Left lung (tissue), 4 donors: ENCODE measurements at regions not wholly inside any gene's neighbourhood (a gene's known extent, or its start where the extent isn't known, plus 50 kb on each side); places are given as distances from the start of the nearest gene placed in this dataset.

Experiments used
- ATAC-seq: fragments of 200-7000 bp; cut with Tn5 transposase; one replicate; pipeline ENCODE4 v1.9.1; 2020; ENCODE audit warnings: moderate library complexity
- DNase-seq, 4 donors: peaks; one replicate each; pipeline ENCODE4 v3.0.0-alpha.2; 2013 to 2020
- H3K27ac ChIP-seq, 2 donors: fragments of 200-600 bp; sonication (generic) in 1 of 2; one replicate each; pipeline versions ENCODE4 v1.5.0 to v1.8.0; 2020 to 2021
- H3K27me3 ChIP-seq, 2 donors: fragments of 200-600 bp; sonication (generic) in 1 of 2; one replicate each; pipeline versions ENCODE4 v1.5.0 to v1.8.0; 2020 to 2021
- H3K36me3 ChIP-seq, 2 donors: fragments of 200-600 bp; sonication (generic) in 1 of 2; one replicate each; pipeline versions ENCODE4 v1.5.0 to v1.8.0; 2020 to 2021
- H3K4me1 ChIP-seq, 2 donors: fragments of 200-600 bp; one replicate each; pipeline ENCODE4 v1.8.0; 2021
- H3K4me3 ChIP-seq, 2 donors: fragments of 200-600 bp; sonication (generic) in 1 of 2; one replicate each; pipeline versions ENCODE4 v1.5.0 to v1.8.0; 2020 to 2021; ENCODE audit warnings: mild to moderate bottlenecking in 1 of 2
- H3K9me3 ChIP-seq, 2 donors: fragments of 200-600 bp; sonication (generic) in 1 of 2; one replicate each; pipeline versions ENCODE4 v1.5.0 to v1.8.0; 2020 to 2021
- CTCF ChIP-seq, 2 donors: fragments of 200-600 bp; sonication (generic) in 1 of 2; IDR thresholded peaks; one replicate each; pipeline versions ENCODE4 v1.5.0 to v1.8.0; 2021; ENCODE audit warnings: antibody characterized with exemption in 2 of 2
- intact Hi-C, 2 donors: fragments of 100-400 bp; cut with DNase I; formaldehyde crosslinking; loops; one replicate each; pipeline versions ENCODE4 v1.11.2 to v1.14.2; 2022
- donor health status: DM: no; HTN: yes; CAD: no.
- donor health status: DM: no; HTN: no; CAD: no.

DNA sequence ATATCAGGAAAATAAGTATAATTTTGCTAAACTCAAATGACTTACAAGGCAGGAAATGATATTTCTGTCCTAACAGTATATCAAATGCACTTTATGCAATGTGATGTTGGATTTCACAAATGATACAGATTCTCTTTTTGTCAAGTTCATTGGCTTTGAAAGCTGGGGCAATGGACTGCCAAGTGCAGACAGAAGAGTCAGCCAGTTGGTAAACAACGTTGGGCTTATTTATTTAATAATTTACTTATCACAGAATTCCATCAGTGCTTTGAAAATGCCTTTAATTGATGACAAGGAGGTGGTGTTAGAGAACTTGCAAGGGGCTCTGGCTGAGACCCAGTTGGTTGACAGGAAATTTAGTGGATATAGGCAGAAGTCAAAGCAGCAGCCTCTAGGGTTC lies 79.9 kb upstream of the ADGRG2 start:
- ATAC-seq (no peak), DNase-seq (peak in 1 of 4 donors; percentile 31)
- H3K4me1 ChIP-seq: no peaks in the 10 kb centered on the region
- no peaks in the 10 kb centered on the region for H3K27me3 ChIP-seq
- no peak for TF ChIP-seq CTCF (IDR thresholded peaks at IDR 0.05)
- no peak overlapping the region for H3K27ac ChIP-seq
- no peaks in the 10 kb centered on the region for H3K36me3 ChIP-seq
- H3K9me3 ChIP-seq: no peaks in the 10 kb centered on the region
- intact Hi-C loops: no loop called here
- no peak overlapping the region for H3K4me3 ChIP-seq

GRCh38 chrX:19204636-19205035 lies 82.4 kb upstream of the ADGRG2 start:
- ATAC-seq: no peak
- no peaks in the 10 kb centered on the region for H3K9me3 ChIP-seq
- H3K4me1 ChIP-seq: no peaks in the 10 kb centered on the region
- no peak for DNase-seq
- H3K27me3 ChIP-seq: no peaks in the 10 kb centered on the region
- intact Hi-C loops: no loop called here
- no peak for TF ChIP-seq CTCF (IDR thresholded peaks at IDR 0.05)
- no peak overlapping the region for H3K27ac ChIP-seq
- H3K36me3 ChIP-seq: no peaks in the 10 kb centered on the region
- H3K4me3 ChIP-seq: no peak overlapping the region

- H3K36me3 ChIP-seq: no peaks in the 10 kb centered on the region
- no peak for ATAC-seq
- H3K27ac ChIP-seq: no peak overlapping the region
- H3K4me3 ChIP-seq: no peak overlapping the region
- no peaks in the 10 kb centered on the region for H3K4me1 ChIP-seq
- DNase-seq: no peak
- intact Hi-C loops: no loop called here
- H3K9me3 ChIP-seq: no peaks in the 10 kb centered on the region
- H3K27me3 ChIP-seq: no peaks in the 10 kb centered on the region
- TF ChIP-seq CTCF (IDR thresholded peaks at IDR 0.05): no peak
Observed at GRCh38 chrX:19212037-19212436, 89.8 kb upstream of the ADGRG2 start.

DNA sequence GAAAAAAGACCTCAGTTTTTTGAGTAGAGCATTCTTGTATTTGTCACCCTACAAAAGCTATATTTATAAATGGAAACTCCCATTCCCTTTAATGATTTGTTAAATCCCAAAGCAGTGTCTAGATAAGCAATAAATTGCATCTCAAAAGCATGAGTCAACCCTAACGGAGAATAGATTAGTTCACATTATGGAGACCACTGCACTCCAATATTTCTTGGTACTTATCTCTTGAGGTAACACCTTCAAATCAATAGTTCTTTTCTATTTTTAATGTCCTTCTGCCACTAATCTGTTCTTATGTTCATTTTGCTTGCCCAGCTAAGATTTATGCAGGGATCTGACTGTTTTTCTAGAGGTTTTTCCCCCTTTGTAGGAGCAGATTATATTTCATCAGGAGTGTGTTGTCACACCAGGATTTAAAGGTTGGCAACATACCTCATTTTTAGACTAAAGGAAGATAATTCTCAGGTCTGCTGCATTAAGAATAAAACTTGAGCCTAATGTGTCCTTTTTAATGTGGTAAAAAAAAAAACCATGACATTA lies 91.4 kb upstream of the ADGRG2 start:
- TF ChIP-seq CTCF (IDR thresholded peaks at IDR 0.05): no peak
- Histone ChIP-seq H3K27me3 (no peaks in the 10 kb centered on the region), H3K4me1 (no peaks in the 10 kb centered on the region), H3K27ac (no peak overlapping the region), H3K9me3 (no peaks in the 10 kb centered on the region), H3K36me3 (no peaks in the 10 kb centered on the region), H3K4me3 (no peak overlapping the region)
- ATAC-seq (no peak), DNase-seq (no peak)
- intact Hi-C loops: no loop called here

DNA sequence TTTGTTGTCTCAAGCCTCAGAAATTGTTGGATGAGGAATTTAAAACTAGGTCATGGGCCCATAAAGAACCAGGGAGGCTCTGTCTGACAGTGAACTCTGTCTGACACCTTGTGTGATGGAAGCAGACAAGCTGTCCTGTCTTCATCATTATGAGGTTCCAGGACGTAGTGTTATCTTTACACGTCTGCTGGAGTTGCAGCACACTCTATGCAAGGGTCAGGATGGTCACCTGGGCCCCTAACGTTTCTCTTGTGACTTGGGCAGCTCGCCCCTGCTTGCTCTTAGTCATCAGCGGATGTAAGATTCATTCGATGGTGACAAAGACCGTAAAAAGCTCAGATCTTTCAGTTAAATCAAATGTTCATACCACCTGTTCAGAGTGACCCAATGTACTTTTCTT lies 92.0 kb upstream of the ADGRG2 start:
- Histone ChIP-seq H3K4me3 (no peak overlapping the region), H3K36me3 (no peaks in the 10 kb centered on the region), H3K4me1 (no peaks in the 10 kb centered on the region), H3K27ac (no peak overlapping the region), H3K27me3 (no peaks in the 10 kb centered on the region), H3K9me3 (no peaks in the 10 kb centered on the region)
- DNase-seq (no peak), ATAC-seq (no peak)
- no peak for TF ChIP-seq CTCF (IDR thresholded peaks at IDR 0.05)
- intact Hi-C loops: no loop called here
